HG02870 (cell line): ENCODE measurements at regions not wholly inside any gene's neighbourhood (a gene's known extent, or its start where the extent isn't known, plus 50 kb on each side); places are given as distances from the start of the nearest gene placed in this dataset.

ENCODE experiments used
- ATAC-seq: cut with Tn5 transposase; IDR thresholded peaks from one replicate; pipeline ENCODE4 v1.9.1; 2021; ENCODE audit warnings: mild to moderate bottlenecking, moderate library complexity; ENCODE audit not compliant: unreplicated experiment

GRCh38 chr5:124287813-124288212, 458.6 kb downstream of the ZNF608 start:
- no peak for ATAC-seq

- no peak for ATAC-seq
Measured at GRCh38 chr5:124285733-124286132, 460.7 kb downstream of the ZNF608 start.

- no peak for ATAC-seq
Measured at GRCh38 chr5:124285071-124285470, 461.4 kb downstream of the ZNF608 start.

- ATAC-seq, result no peak
Measured at GRCh38 chr5:124283031-124283430, 463.4 kb downstream of the ZNF608 start.

- no peak for ATAC-seq
Measured at GRCh38 chr5:124280079-124280478, 466.4 kb downstream of the ZNF608 start.

GRCh38 chr5:124279146-124279876, 467.1 kb downstream of the ZNF608 start:
- no peak for ATAC-seq

- ATAC-seq, result no peak
Measured at GRCh38 chr5:124278636-124279035, 467.8 kb downstream of the ZNF608 start.

GRCh38 chr5:124277767-124278545, 468.5 kb downstream of the ZNF608 start:
- no peak for ATAC-seq

GRCh38 chr5:124276166-124276565, 470.3 kb downstream of the ZNF608 start:
- ATAC-seq, result no peak

- ATAC-seq, result no peak
Measured at GRCh38 chr5:124274949-124275348, 471.5 kb downstream of the ZNF608 start.

- no peak for ATAC-seq
Measured at GRCh38 chr5:124264499-124264898, 481.9 kb downstream of the ZNF608 start.

- ATAC-seq, result no peak
Measured at GRCh38 chr5:124263680-124264491, 482.6 kb downstream of the ZNF608 start.

- ATAC-seq, result no peak
Measured at GRCh38 chr5:124262991-124263571, 483.4 kb downstream of the ZNF608 start.

GRCh38 chr5:124262470-124262869, 484.0 kb downstream of the ZNF608 start:
- ATAC-seq, result no peak

- no peak for ATAC-seq
Measured at GRCh38 chr5:124261848-124262247, 484.6 kb downstream of the ZNF608 start.

- no peak for ATAC-seq
Measured at GRCh38 chr5:124260921-124261515, 485.4 kb downstream of the ZNF608 start.

GRCh38 chr5:124259017-124259416, 487.4 kb downstream of the ZNF608 start:
- ATAC-seq, result no peak

GRCh38 chr5:124257048-124257447, 489.4 kb downstream of the ZNF608 start:
- no peak for ATAC-seq

- no peak for ATAC-seq
Measured at GRCh38 chr5:124253203-124253810, 493.1 kb downstream of the ZNF608 start.

GRCh38 chr5:124252747-124253146, 493.7 kb downstream of the ZNF608 start:
- ATAC-seq, result no peak
